C4-2B (cell line): ENCODE measurements at regions not wholly inside any gene's neighbourhood (a gene's known extent, or its start where the extent isn't known, plus 50 kb on each side); places are given as distances from the start of the nearest gene placed in this dataset.

Experiments used
- H3K27ac ChIP-seq: fragments of 450-650 bp; 2 replicates; pipeline ENCODE4 v1.5.1; 2017
- ZFX ChIP-seq: fragments of 450-650 bp; IDR thresholded peaks from 2 replicates; pipeline ENCODE4 v1.6.1; 2017
- TF ChIP-seq, protein P1 (sequence below): fragments of 450-650 bp; conservative IDR thresholded peaks from 2 replicates; pipeline ENCODE4 v1.5.1; 2017; ENCODE audit warnings: mild to moderate bottlenecking

- TF ChIP-seq, protein P1, sequence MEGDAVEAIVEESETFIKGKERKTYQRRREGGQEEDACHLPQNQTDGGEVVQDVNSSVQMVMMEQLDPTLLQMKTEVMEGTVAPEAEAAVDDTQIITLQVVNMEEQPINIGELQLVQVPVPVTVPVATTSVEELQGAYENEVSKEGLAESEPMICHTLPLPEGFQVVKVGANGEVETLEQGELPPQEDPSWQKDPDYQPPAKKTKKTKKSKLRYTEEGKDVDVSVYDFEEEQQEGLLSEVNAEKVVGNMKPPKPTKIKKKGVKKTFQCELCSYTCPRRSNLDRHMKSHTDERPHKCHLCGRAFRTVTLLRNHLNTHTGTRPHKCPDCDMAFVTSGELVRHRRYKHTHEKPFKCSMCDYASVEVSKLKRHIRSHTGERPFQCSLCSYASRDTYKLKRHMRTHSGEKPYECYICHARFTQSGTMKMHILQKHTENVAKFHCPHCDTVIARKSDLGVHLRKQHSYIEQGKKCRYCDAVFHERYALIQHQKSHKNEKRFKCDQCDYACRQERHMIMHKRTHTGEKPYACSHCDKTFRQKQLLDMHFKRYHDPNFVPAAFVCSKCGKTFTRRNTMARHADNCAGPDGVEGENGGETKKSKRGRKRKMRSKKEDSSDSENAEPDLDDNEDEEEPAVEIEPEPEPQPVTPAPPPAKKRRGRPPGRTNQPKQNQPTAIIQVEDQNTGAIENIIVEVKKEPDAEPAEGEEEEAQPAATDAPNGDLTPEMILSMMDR, result no peak
- no peak for TF ChIP-seq ZFX
- H3K27ac ChIP-seq, result no peak overlapping the region
Observed at GRCh38 chrX:107576392-107576791, 51.9 kb upstream of the PRPS1 start.

DNA sequence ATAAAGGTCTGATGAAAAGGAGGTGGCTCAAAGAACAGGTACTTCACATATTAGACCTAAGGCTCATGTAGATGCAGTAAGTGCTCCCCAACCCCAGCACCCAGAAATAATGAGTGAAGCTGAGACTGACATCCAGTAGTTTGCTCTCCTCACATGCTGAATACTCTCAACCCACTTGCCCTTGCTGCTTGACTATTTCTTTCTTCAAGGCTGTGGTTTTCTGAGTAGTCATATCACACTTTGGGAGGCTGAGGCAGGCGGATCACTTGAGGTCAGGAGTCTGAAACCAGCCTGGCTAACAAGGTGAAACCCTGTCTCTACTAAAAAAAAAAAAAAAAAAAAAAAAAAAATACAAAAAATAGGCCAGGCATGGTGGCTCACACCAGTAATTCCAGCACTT lies 51.5 kb upstream of the PRPS1 start:
- no peak overlapping the region for H3K27ac ChIP-seq
- TF ChIP-seq, protein P1, result no peak
- TF ChIP-seq ZFX, result no peak

DNA sequence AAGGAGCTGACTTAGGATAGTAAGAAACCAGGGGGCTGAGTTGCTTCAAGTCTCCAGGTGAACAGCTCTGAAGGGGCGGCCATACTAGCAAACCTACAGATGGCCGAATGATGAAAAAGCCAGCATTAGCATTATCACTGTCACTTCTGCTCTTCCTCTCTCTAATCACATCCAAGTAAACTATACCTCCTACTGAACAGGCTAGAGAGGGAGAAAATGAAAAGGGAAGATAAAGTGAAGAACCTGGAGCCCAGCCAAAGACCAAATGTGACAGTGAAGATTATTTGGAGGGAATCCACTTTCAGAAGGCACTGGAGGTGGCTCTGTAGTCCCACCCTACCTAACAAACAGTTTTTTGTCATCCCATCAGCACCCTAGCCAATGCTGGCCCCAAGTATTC lies 50.4 kb upstream of the PRPS1 start:
- TF ChIP-seq ZFX, result no peak
- TF ChIP-seq, protein P1, result no peak
- H3K27ac ChIP-seq, result no peak overlapping the region
